Neural cell (in vitro differentiated cells): ENCODE measurements at regions not wholly inside any gene's neighbourhood (a gene's known extent, or its start where the extent isn't known, plus 50 kb on each side); places are given as distances from the start of the nearest gene placed in this dataset.

Experiments used
- EP300 ChIP-seq: fragments of 450-650 bp; conservative IDR thresholded peaks from 2 replicates; pipeline ENCODE4 v1.6.1; 2014; ENCODE audit warnings: antibody characterized with exemption, mild to moderate bottlenecking, moderate library complexity; ENCODE audit not compliant: poor library complexity, severe bottlenecking
- EZH2 ChIP-seq: fragments of 200-600, 300-800 bp; shearing (Covaris generic), sonication (generic); IDR thresholded peaks from 2 replicates; pipeline ENCODE4 v1.6.1; 2014; ENCODE audit warnings: antibody characterized with exemption, low read length, borderline replicate concordance, mild to moderate bottlenecking; ENCODE audit not compliant: insufficient read depth, poor library complexity, severe bottlenecking
- MXI1 ChIP-seq: fragments of 450-650 bp; conservative IDR thresholded peaks from 2 replicates; pipeline ENCODE4 v1.6.1; 2014; ENCODE audit warnings: antibody characterized with exemption, mild to moderate bottlenecking; ENCODE audit not compliant: poor library complexity, severe bottlenecking
- POLR2AphosphoS5 ChIP-seq: IDR thresholded peaks from 2 replicates; pipeline ENCODE4 v1.6.1; 2012
- RAD21 ChIP-seq: fragments of 450-650 bp; conservative IDR thresholded peaks from 2 replicates; pipeline ENCODE4 v1.6.1; 2014; ENCODE audit warnings: antibody characterized with exemption, mild to moderate bottlenecking, moderate library complexity
- SMC3 ChIP-seq: fragments of 450-650 bp; conservative IDR thresholded peaks from 2 replicates; pipeline ENCODE4 v1.6.1; 2014; ENCODE audit warnings: antibody characterized with exemption, mild to moderate bottlenecking, moderate library complexity; ENCODE audit not compliant: poor library complexity
- TAF1 ChIP-seq: IDR thresholded peaks from 2 replicates; pipeline ENCODE4 v1.6.1; 2012; ENCODE audit warnings: low read depth
- TF ChIP-seq, protein P1 (sequence below): fragments of 450-650 bp; IDR thresholded peaks from 2 replicates; pipeline ENCODE4 v1.5.1; 2014; ENCODE audit warnings: antibody characterized with exemption, mild to moderate bottlenecking, moderate library complexity; ENCODE audit not compliant: poor library complexity, severe bottlenecking
- TF ChIP-seq, protein P2 (sequence below): IDR thresholded peaks from 2 replicates; pipeline ENCODE4 v1.6.1; 2012; ENCODE audit warnings: borderline replicate concordance

DNA sequence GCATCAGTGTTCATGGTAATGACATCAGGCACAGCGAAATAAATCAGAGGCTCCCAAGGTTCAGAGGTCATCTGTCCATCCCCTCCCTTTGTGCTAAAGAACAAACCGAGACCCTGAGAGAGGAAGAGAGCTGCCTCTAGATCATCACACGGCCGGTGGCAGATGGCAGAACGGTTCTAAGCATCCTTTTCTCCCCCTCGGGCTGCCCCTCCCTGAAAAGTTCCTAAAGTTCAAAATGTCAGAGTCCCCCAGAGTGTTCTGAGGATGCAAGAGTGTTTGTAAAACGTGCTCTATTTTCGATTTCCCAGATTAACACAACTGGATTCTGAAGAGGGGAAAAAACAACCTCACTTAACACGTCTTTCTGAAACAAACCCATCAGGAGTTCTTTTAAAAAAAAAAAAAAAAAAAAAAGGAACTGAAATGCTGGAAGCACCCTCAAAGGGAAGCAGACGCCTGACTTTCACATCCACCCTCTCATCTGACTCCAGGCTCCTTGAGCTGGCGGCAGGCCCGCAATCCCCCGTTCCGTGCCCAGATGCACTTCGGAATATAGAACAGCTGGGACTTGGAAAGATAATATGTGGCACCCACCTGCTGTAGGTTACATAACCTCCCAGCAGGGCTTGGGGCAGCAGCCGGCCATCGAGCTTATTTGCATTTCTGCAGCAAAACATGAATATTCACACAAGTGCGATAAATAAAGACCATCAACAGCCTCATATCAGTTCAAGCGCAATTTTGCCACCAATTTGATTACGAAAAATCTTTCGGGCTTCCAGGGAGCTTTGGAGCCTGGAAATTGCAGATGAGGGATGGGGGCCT is 115.5 kb upstream of the SMURF2 start:
- TF ChIP-seq, protein P1, sequence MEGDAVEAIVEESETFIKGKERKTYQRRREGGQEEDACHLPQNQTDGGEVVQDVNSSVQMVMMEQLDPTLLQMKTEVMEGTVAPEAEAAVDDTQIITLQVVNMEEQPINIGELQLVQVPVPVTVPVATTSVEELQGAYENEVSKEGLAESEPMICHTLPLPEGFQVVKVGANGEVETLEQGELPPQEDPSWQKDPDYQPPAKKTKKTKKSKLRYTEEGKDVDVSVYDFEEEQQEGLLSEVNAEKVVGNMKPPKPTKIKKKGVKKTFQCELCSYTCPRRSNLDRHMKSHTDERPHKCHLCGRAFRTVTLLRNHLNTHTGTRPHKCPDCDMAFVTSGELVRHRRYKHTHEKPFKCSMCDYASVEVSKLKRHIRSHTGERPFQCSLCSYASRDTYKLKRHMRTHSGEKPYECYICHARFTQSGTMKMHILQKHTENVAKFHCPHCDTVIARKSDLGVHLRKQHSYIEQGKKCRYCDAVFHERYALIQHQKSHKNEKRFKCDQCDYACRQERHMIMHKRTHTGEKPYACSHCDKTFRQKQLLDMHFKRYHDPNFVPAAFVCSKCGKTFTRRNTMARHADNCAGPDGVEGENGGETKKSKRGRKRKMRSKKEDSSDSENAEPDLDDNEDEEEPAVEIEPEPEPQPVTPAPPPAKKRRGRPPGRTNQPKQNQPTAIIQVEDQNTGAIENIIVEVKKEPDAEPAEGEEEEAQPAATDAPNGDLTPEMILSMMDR, result no peak
- TF ChIP-seq POLR2AphosphoS5, result no peak
- no peak for TF ChIP-seq EZH2
- TF ChIP-seq RAD21, result no peak
- no peak for TF ChIP-seq TAF1
- TF ChIP-seq, protein P2, sequence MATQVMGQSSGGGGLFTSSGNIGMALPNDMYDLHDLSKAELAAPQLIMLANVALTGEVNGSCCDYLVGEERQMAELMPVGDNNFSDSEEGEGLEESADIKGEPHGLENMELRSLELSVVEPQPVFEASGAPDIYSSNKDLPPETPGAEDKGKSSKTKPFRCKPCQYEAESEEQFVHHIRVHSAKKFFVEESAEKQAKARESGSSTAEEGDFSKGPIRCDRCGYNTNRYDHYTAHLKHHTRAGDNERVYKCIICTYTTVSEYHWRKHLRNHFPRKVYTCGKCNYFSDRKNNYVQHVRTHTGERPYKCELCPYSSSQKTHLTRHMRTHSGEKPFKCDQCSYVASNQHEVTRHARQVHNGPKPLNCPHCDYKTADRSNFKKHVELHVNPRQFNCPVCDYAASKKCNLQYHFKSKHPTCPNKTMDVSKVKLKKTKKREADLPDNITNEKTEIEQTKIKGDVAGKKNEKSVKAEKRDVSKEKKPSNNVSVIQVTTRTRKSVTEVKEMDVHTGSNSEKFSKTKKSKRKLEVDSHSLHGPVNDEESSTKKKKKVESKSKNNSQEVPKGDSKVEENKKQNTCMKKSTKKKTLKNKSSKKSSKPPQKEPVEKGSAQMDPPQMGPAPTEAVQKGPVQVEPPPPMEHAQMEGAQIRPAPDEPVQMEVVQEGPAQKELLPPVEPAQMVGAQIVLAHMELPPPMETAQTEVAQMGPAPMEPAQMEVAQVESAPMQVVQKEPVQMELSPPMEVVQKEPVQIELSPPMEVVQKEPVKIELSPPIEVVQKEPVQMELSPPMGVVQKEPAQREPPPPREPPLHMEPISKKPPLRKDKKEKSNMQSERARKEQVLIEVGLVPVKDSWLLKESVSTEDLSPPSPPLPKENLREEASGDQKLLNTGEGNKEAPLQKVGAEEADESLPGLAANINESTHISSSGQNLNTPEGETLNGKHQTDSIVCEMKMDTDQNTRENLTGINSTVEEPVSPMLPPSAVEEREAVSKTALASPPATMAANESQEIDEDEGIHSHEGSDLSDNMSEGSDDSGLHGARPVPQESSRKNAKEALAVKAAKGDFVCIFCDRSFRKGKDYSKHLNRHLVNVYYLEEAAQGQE, result no peak
- TF ChIP-seq EP300, result no peak
- TF ChIP-seq MXI1, result no peak
- no peak for TF ChIP-seq SMC3
